NCI-H2029 (cell line): ENCODE measurements at regions not wholly inside any gene's neighbourhood (a gene's known extent, or its start where the extent isn't known, plus 50 kb on each side); places are given as distances from the start of the nearest gene placed in this dataset.

Experiments
- DNase-seq: peaks from one replicate; lab custom pipeline; 2025; lab: John Stamatoyannopoulos, UW

DNA sequence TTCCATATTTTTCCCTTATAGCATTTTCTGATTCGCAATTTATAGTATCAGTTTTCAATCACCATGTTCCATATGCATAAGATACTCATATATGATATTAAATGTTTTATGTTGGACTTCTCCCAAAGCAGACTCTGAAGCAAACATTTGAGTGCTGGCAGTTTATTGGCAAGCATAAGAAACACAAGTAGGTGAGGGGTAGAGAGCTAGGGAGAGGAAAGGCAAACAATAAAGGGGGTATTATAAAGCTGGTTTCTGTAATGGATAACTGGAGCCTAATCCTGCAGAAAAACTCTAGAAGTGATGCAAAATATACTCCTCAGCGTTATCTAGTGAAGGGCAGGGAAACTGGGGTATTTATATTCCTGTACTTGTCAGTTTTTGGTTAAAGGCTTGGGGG, 491.5 kb upstream of the TGFBR2 start:
- DNase-seq: peak; percentile 32

DNA sequence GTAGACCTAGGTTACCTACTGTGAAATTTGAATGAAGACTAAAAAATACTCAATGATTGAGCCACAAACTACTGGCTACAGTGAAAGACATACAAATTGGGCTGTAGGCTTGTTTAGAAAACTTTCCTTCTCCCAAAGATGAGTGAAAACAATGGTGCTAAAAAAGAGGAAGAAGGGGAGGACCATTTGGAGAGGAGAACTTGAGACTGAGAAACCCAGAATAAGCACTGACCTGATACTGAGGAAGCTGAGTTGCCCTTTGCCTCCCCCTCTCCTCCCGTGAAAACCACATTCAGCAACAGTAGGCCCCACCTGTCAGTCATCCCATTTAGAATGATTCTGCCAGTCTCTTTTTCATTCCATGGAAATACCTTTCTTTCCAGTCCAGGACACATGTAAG, 484.0 kb upstream of the TGFBR2 start:
- no peak for DNase-seq

DNA sequence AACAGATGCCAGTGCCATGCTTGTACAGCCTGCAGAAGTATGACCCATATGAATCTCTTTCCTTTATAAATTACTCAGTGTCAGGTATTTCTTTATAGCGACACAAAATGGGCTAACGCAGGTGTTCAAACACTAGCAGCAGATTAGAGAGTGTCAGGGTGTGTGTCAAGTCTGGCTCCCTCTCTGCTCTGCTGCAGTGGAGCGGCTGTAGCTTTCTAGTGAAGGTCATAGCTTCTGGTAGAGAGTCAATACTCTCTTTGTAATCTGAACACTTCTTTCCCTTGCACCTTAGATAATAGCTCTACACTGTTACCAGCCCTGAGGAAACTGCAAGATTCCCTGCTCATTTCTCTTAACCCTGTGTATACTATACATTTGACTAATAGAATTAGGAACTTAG, 483.2 kb upstream of the TGFBR2 start:
- DNase-seq: no peak

DNA sequence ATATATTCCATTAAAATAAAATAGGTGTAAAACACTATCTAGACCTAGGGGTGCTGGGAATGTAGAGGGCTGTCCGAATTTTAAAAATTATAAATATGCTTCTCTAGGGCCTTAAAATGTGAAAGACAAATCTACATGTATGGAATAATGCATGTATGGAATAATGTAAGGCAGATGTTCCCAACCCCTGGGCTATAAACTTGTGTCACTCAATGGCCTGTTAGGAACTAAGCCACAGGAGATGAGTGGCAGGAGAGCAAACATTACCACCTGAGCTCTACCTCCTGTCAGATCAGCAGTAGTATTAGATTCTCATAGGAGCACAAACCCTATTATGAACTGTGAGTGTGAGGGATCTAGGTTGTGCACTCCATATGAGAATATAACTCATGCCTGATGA, 482.6 kb upstream of the TGFBR2 start:
- DNase-seq: no peak

DNA sequence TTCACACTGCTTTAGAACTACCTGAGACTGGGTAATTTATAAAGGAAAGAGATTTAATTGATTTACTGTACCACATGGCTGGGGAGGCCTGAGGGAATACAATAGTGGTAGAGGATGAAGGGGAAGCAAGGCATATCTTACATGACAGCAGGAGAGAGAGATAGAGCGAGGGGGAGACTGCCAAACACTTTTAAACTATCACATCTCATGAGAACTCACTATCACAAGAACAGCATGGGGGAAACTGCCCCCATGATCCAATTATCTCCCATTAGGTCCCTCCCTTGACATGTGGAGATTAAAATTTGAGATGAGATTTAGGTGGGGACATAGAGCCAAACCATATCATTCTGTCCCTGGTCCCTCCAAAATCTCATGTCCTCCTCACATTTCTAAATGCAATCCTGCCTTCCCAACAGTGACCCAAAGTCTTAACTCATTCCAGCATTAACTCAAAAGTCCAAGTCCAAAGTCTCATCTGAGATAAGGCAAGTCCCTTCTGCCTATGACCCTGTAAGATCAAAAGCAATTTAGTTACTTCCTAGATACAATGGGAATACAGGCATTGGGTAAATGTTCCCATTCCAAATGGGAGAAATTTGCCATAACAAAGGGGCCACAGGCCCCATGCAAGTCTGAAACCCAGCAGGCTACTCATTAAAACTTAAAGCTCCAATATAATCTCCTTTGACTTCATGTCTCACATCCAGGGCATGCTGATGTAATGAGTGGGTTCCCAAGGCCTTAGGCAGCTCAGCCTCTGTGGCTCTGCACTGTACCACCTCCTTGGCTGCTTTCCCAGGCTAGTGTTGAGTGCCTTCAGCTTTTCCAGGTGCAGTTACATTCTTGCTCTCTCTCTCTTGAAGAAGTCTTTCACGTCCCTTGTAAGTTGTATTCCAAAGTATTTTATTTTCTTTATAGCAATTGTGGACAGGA, 481.7 kb upstream of the TGFBR2 start:
- DNase-seq: peak; percentile 49

DNA sequence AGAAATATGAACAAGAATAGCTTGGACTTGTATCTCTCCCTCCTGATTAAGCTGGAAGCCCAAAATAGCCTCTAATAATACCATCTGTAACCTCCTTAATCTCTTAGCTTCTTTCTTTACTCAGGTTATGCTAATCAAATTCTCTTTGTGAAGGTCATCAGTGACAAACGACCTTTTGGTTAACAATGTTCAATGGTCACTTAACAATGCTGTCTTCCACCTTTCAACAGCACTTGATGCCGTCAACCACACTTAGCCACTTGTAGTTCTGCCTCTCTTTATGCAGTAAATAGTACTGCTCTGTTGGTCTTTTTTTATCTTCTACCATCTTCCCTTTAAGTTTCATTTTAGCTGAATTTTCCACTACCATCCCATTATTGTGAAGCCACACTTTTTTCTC, 476.6 kb upstream of the TGFBR2 start:
- no peak for DNase-seq

DNA sequence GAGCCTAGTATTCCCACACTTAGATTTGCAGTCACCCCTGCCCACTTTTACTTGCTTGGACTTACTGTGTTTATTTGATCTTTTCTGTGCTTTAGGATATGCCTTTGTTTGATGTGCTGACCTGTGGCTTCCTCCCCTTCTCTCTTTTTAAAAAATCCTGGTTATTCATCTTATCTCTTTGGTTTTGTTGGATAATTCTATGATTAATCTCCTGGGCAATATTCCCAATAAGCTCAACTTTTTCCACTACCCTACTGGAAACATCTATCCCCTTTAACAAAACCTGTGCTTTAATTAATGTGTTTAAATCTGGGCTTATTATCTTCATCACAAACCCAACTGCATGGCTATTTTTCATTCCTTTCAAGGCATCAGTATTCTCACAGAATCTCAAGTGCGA, 476.0 kb upstream of the TGFBR2 start:
- DNase-seq: no peak

DNA sequence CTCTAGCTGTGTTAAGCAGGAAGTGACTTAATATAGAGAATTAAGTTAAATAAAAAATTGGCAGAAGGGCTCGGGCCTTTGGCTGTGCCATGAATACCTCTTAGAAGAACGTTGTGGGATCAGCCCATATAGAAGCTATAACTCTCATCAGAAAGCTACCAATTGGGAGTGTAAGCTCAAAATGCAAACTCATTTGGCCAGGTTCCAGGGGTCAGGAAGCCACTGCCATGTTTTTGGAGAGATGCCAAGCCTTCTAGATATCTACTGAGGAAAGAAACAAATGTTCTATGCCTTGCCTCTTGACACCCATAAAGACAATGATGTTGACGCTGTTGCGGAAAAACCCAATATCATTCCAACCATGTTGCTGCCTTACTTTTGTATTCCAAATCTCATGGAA, 475.2 kb upstream of the TGFBR2 start:
- DNase-seq: peak; percentile 16

DNA sequence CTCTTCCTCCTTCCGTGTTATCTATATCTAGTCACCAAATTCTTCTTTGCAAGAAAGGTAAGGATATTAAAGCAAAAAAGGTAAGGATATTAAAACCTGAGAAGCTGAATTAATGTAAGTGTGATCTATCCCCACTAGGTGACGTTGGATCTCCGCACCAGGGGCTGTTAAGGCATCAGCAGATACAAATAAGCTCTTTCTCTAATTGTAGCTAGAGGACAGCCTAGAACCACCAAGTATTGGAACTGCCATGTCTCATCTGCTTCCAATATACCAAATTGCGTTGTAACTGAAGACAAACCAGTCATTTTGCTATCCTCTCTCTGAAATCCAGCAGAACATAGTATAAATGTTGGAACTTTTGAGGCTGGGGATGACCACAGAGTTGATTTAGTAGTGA, 471.2 kb upstream of the TGFBR2 start:
- DNase-seq: no peak

DNA sequence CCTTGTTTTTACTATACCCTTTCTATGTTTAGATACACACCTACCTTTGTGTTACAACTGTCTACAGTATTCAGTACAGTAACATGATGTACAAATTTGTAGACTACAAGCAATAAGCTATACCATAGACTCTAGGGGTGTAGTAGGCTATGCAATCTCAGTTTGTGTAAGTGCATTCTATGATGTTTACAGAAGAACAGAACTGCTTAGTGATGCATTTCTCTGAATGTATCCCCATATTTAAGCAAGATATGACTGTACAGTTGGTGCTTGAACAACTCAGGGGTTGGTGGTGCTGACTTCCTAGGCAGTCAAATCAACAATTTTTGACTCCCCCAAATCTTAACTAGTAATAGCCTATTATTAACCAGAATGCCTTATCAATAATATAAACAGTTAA, 467.1 kb upstream of the TGFBR2 start:
- no peak for DNase-seq

DNA sequence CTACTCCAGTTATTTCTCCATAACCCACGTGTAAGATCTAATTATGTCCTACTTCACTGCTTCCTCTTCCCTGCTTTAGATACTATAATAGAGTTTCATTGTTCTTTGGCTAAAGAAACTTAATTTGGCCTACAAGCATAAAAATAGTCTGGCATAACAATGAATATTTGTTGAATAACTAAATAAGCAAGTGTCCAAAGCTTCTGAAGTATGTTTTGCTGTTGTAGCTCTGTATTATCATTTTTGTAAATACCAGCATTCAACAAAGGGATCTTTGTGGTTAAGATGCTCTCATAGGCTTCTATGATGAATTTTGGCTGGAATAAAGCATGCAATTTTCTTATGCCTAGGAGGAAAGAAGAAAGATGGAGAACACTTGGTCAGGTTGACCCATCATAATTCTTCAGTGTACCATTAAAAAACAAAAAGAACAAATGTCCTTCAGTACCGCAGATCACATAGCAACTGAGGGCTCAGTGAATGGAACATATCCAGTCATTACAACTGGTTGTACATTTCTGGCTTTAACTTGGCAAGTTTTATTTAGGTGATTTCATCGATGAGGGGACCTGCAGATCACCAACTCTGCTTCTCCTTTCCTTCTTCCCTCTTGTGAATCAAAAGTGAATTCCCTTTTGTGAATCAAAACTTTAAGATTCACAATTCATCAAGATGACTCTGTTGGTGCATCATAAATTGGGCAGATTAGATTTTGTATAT, 465.9 kb upstream of the TGFBR2 start:
- no peak for DNase-seq

DNA sequence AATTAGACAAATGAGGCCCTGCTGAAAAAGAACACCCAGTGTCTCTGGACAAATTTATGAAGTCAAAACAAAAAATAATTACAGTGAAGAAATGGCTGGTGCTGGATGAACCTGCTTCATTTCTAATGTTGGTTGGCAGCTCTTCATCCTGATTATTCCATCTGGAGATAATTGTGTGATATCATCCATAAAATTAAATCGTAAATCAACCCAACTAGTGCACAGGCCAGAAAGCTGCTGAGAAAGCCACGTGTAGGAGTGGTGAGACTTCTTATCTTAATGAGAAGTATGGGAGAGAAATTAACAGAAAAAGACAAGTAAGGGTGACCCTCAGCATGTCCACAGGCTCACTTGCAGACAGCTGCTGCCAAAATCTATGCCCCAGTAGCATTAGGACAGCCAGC, 465.2 kb upstream of the TGFBR2 start:
- no peak for DNase-seq

DNA sequence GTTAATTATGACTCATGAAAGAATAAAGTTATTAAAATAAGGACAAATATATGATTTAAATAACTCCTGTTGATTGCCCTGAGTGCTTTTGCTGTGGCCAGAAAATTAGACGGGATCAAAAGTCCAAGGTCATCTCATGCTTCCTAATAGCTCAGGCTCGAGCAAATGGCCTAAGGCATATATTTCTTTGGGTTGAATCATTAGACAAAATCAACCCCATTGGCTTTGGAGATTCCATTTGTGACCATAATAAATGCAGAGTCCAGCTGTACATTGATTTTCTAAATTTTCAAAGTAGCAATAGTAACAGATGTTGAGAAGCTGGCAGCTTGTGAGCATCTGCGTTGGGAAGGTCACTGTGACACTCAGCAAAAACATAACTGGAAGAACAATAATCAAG, 464.5 kb upstream of the TGFBR2 start:
- DNase-seq: no peak

DNA sequence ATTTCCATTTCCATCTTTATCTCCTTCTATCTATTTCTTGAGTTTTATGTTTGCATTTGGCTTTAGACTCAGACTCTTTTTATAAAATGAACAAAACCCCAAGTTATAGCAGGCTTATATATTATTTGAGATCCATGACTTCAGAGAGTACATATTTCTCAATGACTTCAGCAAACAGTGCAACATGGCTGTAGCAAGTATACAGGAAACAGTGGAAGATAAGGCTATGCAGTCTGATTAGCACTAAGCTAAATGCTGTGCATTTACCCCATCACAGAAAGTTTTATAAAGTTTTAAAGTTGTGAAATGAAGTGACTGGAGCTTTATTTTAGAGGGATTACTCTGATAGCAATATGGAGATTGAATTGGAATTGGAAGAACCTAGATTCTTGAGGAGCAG, 463.5 kb upstream of the TGFBR2 start:
- no peak for DNase-seq

DNA sequence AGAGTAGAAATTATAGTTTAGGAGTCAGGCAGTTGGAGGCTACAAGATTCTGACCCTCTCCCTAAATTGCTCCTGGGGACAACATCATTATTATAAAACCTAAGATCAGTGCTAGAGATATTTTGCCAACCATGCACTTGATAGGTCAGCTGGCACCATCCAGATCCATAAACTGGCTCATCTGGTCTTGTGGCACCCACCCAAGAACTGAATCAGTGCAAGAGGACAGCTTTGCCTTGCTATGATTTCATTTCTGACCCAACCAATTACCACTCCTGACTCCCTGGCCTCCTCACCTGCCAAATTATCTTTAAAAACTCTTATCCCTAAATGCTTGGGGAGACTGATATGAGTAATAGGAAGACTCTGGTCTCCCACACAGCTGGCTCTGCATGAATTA, 461.1 kb upstream of the TGFBR2 start:
- no peak for DNase-seq

DNA sequence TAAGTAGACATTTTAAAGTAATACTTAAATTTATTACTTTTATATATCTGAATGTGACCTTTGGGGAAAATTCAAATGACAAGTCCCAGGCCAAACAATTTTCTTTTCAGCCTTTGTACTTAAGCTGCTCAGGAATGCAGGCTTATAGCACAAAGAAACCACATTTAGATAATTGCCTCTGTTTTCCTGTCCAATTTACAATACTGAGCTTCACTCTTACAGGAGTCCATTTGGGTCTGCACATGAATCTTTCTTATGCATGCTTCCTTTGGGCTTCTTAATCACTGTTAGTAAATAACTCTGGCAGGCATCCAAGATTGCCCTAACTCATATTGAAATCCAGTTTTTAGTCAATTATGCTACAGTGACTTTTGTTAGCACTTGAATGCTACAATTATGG, 459.4 kb upstream of the TGFBR2 start:
- no peak for DNase-seq

DNA sequence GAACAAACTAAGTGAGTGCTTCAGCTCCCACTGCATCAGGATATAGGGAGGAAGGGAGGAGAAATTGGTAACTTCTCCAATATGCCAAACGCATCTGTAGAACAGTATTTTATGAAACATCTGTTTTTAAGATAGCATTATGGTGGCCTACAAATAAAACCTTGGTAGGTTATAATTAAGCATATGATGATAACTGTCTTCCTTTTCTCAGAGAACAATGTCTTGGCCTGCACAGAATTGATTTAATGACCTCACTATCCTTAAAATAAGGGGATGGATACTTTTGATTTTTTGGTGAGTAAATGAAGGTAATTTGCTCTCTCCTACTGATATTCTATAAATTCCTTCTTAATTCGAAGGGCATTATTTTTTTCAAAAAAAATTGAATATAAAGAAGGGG, 451.5 kb upstream of the TGFBR2 start:
- DNase-seq: no peak

DNA sequence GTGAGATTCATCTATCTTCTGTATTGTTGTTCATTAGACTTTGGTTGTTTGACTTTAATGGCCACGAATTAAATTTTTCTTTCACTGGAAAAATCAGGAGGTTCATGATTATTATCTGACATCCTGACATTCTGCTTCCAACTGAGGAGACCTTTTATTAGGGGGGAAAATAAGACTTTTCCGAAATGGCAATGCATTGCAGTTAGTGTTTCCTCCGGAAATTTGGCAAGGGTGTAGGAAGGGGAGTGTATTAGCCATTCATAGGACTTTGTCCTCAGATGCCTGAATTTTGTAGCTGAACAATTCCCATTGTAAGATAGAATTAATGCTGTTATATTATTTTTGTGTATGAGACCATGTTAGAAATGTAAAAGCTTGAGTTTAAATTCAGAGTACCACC, 450.6 kb upstream of the TGFBR2 start:
- DNase-seq: no peak

DNA sequence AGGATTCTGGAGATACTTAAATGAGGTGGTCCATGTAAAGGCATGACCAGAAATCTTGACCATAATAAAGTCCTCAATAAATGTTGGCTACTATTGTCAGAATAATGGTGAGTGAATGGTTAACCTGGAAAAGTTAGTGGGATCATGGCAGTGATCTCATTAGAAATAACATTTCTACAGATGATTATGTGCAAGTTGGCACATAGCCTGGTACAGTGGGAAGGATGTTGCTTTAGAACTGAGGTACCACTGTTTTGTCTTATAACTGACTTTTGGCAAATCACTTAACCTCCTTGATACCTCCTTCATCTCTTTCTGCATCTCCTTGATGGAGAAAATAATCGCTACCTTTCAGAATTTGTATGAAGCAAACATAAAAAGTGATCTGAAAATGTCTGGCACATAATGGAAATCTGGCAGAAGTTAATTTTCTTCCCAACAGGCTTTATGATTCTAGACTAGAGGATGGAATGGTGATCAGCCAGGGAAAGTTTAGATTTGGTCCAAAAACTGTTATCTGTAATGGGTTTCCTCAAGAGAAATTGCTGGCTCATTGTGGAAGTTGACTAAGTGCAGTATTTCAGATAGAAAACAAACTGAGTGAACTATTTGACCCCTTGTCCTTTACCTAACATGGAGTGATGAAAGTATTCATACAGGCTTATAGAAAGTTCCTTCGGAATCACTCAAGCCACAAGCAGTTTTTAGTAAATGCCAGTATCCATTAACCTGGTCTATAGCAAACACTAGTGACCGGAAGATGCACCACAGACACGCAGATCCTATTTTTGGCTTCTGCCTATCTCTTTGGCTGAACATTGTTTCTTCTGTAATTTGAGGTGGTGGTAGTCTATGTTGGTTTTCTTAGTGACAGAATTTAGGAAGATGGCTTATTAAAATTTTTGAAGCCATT, 449.6 kb upstream of the TGFBR2 start:
- no peak for DNase-seq

DNA sequence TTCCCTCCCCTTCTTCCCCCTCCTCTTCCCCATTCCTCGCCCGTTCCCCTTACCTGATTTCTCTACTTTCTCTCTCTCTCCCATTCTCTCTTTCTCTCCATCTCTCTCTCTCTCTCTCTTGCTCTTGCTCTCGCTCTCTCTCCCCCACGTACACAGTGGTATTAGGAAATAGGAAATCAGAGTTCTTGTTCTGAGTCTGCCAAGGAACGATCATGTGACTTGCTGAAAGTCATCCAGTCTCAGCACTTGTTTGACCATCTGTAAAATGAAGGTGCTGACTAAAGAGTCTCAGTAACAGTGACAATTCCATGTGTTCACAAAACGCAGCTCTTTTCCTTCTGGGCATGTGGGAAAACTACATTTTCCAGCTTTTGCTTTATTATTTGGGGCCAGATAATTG, 445.0 kb upstream of the TGFBR2 start:
- no peak for DNase-seq

DNA sequence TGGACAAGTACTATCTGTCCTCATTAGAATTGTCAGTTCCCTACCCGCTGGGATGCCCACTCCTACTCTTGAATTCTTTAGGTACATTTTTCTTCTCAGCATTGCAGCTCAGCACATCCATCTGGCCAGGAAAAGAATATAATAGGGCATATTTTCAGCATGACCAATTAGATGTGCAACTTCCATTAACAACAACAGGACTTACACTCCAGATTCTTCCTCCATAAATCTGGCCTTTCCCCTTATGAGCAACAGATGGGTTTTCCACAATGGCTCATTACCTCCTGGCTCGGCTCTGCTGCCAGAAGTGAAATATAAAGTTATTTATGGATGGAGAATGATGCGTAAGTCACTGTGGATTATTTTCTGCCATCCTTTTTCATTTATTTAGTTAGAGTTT, 443.8 kb upstream of the TGFBR2 start:
- no peak for DNase-seq

DNA sequence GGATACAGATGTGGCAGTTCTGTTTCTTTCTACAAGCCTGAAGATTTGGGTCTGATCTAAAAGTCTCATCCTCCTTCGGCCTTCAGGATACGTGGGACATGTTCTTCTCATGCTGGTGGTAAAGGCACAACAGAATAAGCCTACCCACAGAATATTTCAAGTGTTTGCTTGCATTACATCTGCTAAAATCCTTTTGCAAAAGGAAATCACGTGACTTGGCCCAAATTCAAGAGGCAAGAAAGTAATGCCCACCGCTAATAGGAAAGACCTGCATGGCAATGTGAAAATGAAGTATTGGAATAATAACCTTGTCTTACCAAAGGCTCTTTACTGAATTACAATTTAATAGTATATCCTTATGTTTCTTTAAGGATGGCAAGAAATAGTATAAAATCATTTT, 439.9 kb upstream of the TGFBR2 start:
- no peak for DNase-seq
